ENCODE measurements at regions not wholly inside any gene's neighbourhood (a gene's known extent, or its start where the extent isn't known, plus 50 kb on each side); places are given as distances from the start of the nearest gene placed in this dataset.

GRCh38 chr1:102102276-102102780, 105.6 kb upstream of the OLFM3 start:
- TF ChIP-seq CTCF (IDR thresholded peaks at IDR 0.05), result no peak
- no peak for TF ChIP-seq POLR2AphosphoS5 (IDR thresholded peaks at IDR 0.05; ENCODE audit: low read depth, low read length)
- no peak for TF ChIP-seq SIN3A (IDR thresholded peaks at IDR 0.05; ENCODE audit: borderline replicate concordance, insufficient read depth, low read depth, low read length)
- TF ChIP-seq REST (IDR thresholded peaks at IDR 0.05; ENCODE audit: insufficient read depth in 1 of 2, low read depth in 2 of 2, low read length in 1 of 2), result no peak
- no peak for TF ChIP-seq TCF7L2 (IDR thresholded peaks at IDR 0.05; ENCODE audit: low read depth, low read length)

Measured in Panc1 (cell line).